WERI-Rb-1 (cell line): ENCODE measurements at regions not wholly inside any gene's neighbourhood (a gene's known extent, or its start where the extent isn't known, plus 50 kb on each side); places are given as distances from the start of the nearest gene placed in this dataset.

Experiments
- DNase-seq: peaks from one replicate; pipeline ENCODE4 v3.0.0-alpha.2; 2020
- H3K27ac ChIP-seq: fragments of 250-450 bp; sonication (Bioruptor Pico); 2 replicates; pipeline ENCODE4 v1.5.1; 2020; ENCODE audit warnings: mild to moderate bottlenecking, moderate library complexity
- H3K27me3 ChIP-seq: fragments of 250-450 bp; sonication (Bioruptor Pico); 2 replicates; pipeline ENCODE4 v1.5.1; 2021; ENCODE audit warnings: mild to moderate bottlenecking, low read depth, moderate library complexity; ENCODE audit not compliant: insufficient read depth, severe bottlenecking
- H3K36me3 ChIP-seq: fragments of 250-450 bp; sonication (Bioruptor Pico); 2 replicates; pipeline ENCODE4 v1.5.1; 2020; ENCODE audit warnings: mild to moderate bottlenecking, moderate library complexity
- H3K4me3 ChIP-seq: 2 replicates; pipeline ENCODE4 v1.5.1; 2011; ENCODE audit warnings: low read depth, mild to moderate bottlenecking, control low read depth, low read length
- H3K9me3 ChIP-seq: fragments of 250-450 bp; sonication (Bioruptor Pico); 2 replicates; pipeline ENCODE4 v1.5.1; 2021; ENCODE audit warnings: mild to moderate bottlenecking, moderate library complexity; ENCODE audit not compliant: severe bottlenecking
- TF ChIP-seq, protein P1 (sequence below): IDR thresholded peaks from 2 replicates; pipeline ENCODE4 v1.5.1; 2011; ENCODE audit warnings: low read depth, mild to moderate bottlenecking, control low read depth, inconsistent platforms, low read length

- no peak for DNase-seq
- no peak overlapping the region for H3K4me3 ChIP-seq
- H3K9me3 ChIP-seq = no peaks in the 10 kb centered on the region
- no peak overlapping the region for H3K27ac ChIP-seq
- H3K27me3 ChIP-seq = no peaks in the 10 kb centered on the region
- H3K36me3 ChIP-seq = no peaks in the 10 kb centered on the region
- TF ChIP-seq, protein P1, sequence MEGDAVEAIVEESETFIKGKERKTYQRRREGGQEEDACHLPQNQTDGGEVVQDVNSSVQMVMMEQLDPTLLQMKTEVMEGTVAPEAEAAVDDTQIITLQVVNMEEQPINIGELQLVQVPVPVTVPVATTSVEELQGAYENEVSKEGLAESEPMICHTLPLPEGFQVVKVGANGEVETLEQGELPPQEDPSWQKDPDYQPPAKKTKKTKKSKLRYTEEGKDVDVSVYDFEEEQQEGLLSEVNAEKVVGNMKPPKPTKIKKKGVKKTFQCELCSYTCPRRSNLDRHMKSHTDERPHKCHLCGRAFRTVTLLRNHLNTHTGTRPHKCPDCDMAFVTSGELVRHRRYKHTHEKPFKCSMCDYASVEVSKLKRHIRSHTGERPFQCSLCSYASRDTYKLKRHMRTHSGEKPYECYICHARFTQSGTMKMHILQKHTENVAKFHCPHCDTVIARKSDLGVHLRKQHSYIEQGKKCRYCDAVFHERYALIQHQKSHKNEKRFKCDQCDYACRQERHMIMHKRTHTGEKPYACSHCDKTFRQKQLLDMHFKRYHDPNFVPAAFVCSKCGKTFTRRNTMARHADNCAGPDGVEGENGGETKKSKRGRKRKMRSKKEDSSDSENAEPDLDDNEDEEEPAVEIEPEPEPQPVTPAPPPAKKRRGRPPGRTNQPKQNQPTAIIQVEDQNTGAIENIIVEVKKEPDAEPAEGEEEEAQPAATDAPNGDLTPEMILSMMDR = no peak
Observed at GRCh38 chr14:82725213-82725612, 1191.6 kb upstream of the SEL1L start.

DNA sequence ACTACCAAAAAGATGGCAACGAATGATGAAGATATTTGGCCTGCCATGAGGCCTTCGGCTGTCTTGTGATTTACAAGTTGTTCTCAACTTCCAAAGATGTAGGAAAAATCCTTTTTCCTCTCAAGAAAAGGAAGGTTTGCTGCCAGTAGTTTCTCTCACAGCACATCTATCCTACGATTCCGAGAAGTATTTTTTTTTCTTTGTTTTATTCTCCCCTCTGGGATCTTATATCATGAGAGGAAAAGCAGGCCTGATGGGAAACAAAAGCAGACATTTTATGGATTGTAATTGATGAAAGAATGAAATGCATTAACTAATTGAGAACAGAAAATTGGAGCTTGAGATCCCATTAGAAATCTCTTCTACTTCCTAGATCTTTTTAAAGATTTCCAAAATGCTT, 1197.9 kb upstream of the SEL1L start:
- H3K27ac ChIP-seq = no peak overlapping the region
- H3K36me3 ChIP-seq = no peaks in the 10 kb centered on the region
- TF ChIP-seq, protein P1 = no peak
- no peaks in the 10 kb centered on the region for H3K27me3 ChIP-seq
- no peak for DNase-seq
- no peak overlapping the region for H3K4me3 ChIP-seq
- no peaks in the 10 kb centered on the region for H3K9me3 ChIP-seq

GRCh38 chr14:82740547-82740946, 1206.9 kb upstream of the SEL1L start:
- H3K4me3 ChIP-seq = no peak overlapping the region
- TF ChIP-seq, protein P1 = no peak

GRCh38 chr14:82755476-82755875, 1221.8 kb upstream of the SEL1L start:
- Histone ChIP-seq H3K27me3 (no peaks in the 10 kb centered on the region), H3K36me3 (no peaks in the 10 kb centered on the region), H3K4me3 (no peak overlapping the region), H3K9me3 (no peaks in the 10 kb centered on the region), H3K27ac (no peak overlapping the region)
- DNase-seq = no peak
- TF ChIP-seq, protein P1 = no peak

More at GRCh38 chr14:82740547-82740946, 1206.9 kb upstream of the SEL1L start:
- no peak for DNase-seq
- H3K27ac ChIP-seq = no peak overlapping the region
- H3K36me3 ChIP-seq = no peaks in the 10 kb centered on the region
- H3K9me3 ChIP-seq = no peaks in the 10 kb centered on the region
- H3K27me3 ChIP-seq = no peaks in the 10 kb centered on the region

DNA sequence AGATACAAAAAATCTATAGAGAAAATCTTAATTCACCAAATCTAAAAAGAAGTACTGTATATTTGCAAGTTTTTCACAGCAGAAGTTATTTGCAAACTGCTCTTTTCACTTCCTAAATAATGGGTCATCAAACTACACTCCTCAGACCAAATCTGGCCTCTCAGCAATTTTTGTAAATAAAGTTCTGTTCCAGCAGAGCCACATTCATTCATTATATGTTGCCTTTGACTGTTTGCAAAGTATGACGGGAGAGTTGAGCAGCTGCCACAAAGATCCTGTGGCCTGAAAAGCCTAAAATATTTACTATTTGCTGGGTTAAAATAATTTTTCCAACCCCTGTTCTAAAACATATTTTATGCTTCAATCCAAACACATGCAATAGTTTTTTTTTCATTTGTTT, 1222.3 kb upstream of the SEL1L start:
- no peak for DNase-seq
- H3K27me3 ChIP-seq = no peaks in the 10 kb centered on the region
- TF ChIP-seq, protein P1 = no peak
- no peaks in the 10 kb centered on the region for H3K9me3 ChIP-seq
- H3K36me3 ChIP-seq = no peaks in the 10 kb centered on the region
- H3K4me3 ChIP-seq = no peak overlapping the region
- no peak overlapping the region for H3K27ac ChIP-seq

DNA sequence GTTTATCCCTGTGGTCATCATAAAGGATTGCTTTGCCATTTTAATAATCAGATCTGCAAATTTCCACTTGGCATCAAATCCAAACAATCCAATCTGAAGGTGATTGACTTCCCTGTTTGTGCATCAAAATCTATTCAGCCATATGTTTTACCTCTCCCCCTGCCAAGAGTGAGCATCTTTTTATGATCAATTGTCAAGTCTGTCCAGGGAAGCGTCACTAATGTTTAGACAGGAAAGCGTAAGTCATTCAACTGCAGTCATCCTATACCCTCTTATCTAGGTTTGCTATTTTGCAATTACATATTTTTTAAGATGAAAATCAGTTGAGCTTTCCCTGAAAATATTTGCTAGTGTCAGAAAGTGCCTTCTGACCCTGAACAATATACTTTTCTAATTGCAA, 1224.1 kb upstream of the SEL1L start:
- Histone ChIP-seq H3K27ac (no peak overlapping the region), H3K36me3 (no peaks in the 10 kb centered on the region), H3K9me3 (no peaks in the 10 kb centered on the region), H3K27me3 (no peaks in the 10 kb centered on the region), H3K4me3 (no peak overlapping the region)
- TF ChIP-seq, protein P1 = no peak
- DNase-seq = no peak
